ENCODE measurements at regions not wholly inside any gene's neighbourhood (a gene's known extent, or its start where the extent isn't known, plus 50 kb on each side); places are given as distances from the start of the nearest gene placed in this dataset.

- DNase-seq (ENCODE audit: low read depth in 2 of 2), result no peak
Observed at GRCh38 chr2:118665784-118666529, 181.5 kb downstream of the EN1 start.

- no peak for DNase-seq (ENCODE audit: low read depth in 2 of 2)
Observed at GRCh38 chr2:118661179-118661578, 186.3 kb downstream of the EN1 start.

DNA sequence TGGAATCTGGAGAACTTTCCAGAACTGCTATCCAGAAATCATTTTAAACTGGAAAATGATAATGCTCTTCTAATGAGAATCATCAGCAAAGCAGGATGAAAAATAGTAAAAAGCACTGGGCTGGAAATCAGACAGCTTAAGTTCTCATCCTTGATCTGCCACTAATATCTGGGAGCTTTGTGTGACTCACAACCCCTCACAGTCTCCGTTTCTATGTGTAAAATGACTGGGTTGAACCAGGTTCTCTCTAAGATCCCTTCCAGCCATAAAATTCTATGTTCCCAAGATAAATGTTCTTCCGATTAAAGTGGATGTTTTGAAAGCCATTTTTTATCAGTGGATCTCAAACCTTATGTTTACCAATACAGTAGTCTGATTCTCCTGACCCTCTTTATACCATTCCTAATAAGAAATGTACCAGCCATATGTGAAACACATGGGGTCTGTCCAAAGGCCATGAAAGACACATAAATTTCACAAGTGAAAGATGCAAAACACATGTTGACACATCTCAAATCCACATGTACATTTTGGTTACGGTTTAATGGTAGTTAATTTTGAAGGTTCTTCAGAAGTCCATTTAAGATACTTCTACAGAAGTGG, 188.8 kb downstream of the EN1 start:
- no peak for DNase-seq (ENCODE audit: low read depth in 2 of 2)

GRCh38 chr2:118657466-118657865, 190.0 kb downstream of the EN1 start:
- no peak for DNase-seq (ENCODE audit: low read depth in 2 of 2)

DNA sequence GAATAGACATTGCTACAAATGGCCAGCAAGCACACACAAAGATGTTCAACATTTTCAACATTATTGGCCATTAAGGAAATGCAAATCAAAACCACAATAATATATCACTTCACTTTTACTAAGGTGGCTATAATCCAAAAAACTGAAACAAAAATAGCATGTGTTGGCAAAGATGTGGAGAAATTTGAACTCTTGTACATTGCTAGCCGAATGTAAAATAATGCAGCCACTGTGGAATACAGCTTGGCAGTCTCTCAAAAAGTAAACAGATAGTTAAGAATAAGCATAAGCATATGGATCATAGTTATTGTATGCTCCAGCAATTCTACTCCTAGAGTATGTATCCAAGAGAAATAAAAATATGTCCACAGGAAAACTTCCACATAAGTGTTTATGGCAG, 192.5 kb downstream of the EN1 start:
- DNase-seq (ENCODE audit: low read depth in 2 of 2), result no peak

- no peak for DNase-seq (ENCODE audit: low read depth in 2 of 2)
Observed at GRCh38 chr2:118650327-118650726, 197.1 kb downstream of the EN1 start.

- no peak for DNase-seq (ENCODE audit: low read depth in 2 of 2)
Observed at GRCh38 chr2:118645876-118646275, 201.6 kb downstream of the EN1 start.

DNA sequence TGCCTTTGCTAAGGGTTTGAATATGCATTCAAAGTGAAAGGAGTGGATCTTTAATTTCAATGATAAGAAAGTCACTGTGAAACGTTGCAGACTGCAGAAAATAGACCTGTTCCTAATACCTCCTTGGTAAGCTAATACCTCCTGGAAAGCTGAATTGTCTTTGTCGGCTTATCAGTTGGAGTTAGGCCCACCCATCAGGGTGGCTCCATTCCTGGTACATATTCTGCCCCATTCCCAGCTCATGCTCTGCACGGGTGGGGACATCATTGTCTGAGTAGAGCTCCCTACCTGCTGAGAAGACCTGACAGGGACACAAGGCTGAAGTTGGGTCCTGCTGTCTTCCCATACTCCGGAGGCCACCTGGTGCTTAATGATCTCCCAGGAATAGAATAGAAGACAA, 203.3 kb downstream of the EN1 start:
- DNase-seq (ENCODE audit: low read depth in 2 of 2), result no peak

DNA sequence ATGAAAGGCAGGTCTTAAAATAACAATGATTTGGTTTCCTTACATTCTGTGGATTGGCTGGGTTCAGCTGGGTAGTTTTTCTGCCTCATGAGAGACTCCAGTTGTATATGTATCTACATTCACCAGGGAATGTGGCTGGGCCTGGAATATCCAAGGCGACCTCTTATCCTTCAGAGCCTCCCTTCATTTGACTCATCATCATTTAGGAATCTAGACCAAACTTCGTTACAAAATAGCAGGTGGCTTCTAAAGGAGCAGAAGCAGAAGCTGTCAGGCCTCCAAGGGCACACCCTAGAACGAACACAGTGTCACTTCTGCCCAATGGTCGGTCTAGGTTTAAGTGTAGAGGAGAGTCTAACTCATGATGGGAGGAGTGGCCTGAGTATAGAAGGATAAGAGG, 204.2 kb downstream of the EN1 start:
- no peak for DNase-seq (ENCODE audit: low read depth in 2 of 2)

GRCh38 chr2:118642501-118642900, 204.9 kb downstream of the EN1 start:
- DNase-seq (ENCODE audit: low read depth in 2 of 2), result no peak

DNA sequence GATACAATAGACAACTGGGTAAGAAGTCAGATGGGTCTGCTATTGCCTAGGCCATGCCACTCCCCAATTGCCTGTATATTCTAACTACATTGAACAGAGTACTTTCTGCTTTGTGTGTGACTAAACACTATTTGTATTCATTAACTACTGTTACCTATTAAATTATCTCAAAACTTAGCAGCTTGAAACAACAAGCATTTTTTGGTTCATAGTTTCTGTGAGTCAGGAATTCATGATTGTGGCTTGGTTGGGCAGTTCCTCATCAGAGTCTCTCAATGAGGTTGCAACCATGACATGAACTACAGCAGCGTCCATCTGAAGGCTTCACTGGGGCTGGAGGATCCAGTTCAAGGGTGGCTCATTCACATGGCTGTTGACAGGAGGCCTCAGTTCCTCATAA, 205.7 kb downstream of the EN1 start:
- no peak for DNase-seq (ENCODE audit: low read depth in 2 of 2)

DNA sequence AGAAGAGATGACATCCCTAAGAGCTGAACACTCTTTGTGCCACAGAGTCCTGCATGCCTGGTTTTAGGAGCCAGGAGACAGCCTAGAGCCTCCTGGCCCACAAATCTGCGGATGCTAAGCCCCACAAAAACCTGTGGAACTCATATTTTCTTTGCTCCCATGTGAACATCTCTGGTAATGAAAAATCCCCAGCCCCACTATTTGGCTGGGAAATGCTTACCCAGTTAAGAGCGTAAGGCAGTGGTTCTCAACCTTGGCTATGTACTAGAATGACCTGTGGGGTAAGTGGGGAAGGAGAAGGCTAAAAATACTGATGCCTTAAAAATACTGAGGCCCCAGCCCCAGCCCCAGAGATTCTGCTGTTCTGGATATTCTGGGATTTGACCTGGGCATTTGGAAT, 208.1 kb downstream of the EN1 start:
- no peak for DNase-seq (ENCODE audit: low read depth in 2 of 2)

DNA sequence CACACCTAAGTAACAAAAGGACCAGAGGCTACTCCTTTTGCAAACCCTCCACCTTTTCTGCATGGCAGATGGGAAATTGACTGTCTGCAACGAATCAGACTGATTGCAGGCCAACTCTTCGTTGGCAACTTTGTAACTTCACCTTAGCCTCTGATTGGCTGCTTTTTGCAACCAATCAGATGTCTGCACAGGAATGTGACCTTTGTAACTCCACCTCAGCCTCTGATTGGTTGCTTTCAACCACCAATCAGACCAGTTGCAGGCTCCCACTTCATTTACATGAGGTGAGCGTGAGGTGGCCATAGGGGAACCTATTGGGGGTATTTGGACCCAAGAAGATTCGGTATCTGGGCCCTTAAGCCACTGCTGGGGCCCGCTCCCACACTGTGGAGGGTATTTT, 209.0 kb downstream of the EN1 start:
- DNase-seq (ENCODE audit: low read depth in 2 of 2), result no peak

GRCh38 chr2:118635891-118636290, 211.6 kb downstream of the EN1 start:
- no peak for DNase-seq (ENCODE audit: low read depth in 2 of 2)

DNA sequence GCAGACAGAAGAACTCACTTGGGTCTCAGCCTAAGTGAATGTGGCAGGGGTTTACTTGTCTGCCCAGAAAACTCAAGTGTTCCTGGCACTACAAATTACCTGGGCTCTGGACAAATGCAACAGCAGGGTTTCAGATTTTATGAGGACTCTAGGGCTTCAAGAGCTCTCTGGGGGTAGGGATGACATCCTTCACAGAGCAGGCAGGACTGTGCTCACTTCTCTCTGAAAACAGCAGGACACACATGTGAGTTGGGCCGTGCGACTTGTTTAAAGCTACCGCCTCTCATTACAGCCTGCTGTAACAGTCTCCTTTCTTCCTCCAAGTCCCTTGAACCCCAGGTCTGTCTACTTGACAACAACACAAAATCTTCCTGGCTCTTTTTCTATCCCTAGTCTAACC, 212.6 kb downstream of the EN1 start:
- no peak for DNase-seq (ENCODE audit: low read depth in 2 of 2)

- no peak for DNase-seq (ENCODE audit: low read depth in 2 of 2)
Observed at GRCh38 chr2:118633371-118634018, 214.0 kb downstream of the EN1 start.

DNA sequence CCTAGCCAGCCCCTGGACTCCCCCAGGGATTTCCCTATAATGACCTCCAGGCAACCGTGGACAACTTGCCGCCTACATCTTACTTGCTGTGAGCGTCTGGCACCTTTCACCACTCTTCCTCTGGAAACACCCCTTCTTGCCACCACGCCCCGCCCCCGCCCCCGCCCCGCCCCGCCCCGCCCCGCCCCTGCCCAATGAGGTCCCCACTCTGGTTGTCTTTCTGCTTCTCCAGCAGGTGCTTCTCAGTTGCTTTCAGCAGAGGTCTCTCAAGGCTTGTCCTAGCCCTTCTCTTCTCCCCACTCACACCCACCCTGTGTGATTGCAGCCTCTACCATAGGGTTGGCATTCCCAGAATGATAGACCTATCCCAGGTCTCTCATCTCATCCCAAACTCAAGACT, 214.5 kb downstream of the EN1 start:
- no peak for DNase-seq (ENCODE audit: low read depth in 2 of 2)

- no peak for DNase-seq (ENCODE audit: low read depth in 2 of 2)
Observed at GRCh38 chr2:118627156-118627555, 220.3 kb downstream of the EN1 start.

GRCh38 chr2:118622913-118623312, 224.5 kb downstream of the EN1 start:
- no peak for DNase-seq (ENCODE audit: low read depth in 2 of 2)

DNA sequence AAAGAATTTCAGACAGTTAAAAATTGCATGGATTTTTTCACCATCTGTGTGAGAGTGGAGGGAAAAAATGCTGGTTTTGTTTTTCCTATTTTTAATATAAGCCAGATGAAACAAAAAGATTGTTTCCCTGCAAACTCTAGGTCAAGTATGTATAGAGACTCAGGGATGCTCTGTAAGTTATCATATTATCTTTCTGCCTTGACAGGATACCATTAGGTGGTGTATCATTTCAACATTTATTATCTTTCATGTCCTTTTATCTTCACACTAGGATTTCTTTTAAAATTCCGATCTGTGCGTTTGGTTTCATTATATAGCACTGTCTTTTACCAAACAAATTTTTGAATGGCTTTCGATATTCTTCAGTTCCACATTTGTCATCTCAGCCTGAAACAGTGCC, 225.3 kb downstream of the EN1 start:
- no peak for DNase-seq (ENCODE audit: low read depth in 2 of 2)

DNA sequence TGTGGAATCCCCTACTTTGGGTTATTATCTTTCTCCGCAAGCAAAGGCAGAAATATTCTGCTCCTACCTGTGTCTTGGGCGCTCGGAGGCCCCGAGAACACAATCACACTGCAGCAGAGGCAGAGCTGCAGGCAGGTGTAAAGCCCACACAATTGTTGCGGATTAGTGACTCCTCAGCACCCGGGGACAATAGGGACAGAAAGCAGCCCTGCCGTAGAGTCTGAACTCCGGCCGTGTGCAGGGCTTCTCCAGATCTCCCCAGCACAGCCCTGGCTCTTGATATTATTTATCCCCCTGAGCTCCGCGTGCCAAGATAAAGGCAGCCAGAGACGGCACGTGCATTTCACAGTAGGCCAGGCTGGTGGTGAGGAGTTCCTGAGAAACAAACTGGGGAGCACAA, 229.2 kb downstream of the EN1 start:
- DNase-seq (ENCODE audit: low read depth in 2 of 2), result no peak

- DNase-seq (ENCODE audit: low read depth in 2 of 2), result no peak
Observed at GRCh38 chr2:118616432-118616831, 231.0 kb downstream of the EN1 start.

DNA sequence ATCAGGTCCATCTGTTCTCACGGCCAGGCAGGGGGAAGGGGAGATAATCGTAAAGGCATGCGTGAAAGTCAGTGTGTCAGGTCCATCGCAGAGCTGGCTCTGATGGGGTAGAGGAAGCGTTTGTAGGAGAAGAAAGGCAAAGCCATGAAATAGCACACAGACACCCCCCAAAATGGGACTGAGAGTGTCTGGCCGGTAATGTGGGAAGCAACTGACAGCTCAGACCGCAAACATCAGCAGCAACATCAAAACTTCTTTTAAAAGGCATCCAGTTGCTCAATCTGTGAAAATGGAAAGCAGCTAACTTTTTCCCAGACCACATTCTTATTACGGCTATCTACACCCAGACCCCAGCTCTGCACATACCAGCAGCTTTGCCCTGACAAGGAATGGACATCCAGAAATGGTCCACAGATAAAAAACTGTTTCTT, 232.6 kb downstream of the EN1 start:
- no peak for DNase-seq (ENCODE audit: low read depth in 2 of 2)
